Stomach (tissue), 8 donors: ENCODE measurements at regions not wholly inside any gene's neighbourhood (a gene's known extent, or its start where the extent isn't known, plus 50 kb on each side); places are given as distances from the start of the nearest gene placed in this dataset.

Experiments used
- DNase-seq, 2 donors: peaks; one replicate each; pipeline versions ENCODE4 v3.0.0 to v3.0.0-alpha.2; 2013 to 2019
- H3K27ac ChIP-seq, 5 donors: fragments of 200-600 bp in 4 of 5; sonication (generic) in 4 of 5; one replicate each; pipeline ENCODE4 v1.5.1; 2013 to 2019; ENCODE audit warnings: mild to moderate bottlenecking in 1 of 5, moderate library complexity in 1 of 5
- H3K27me3 ChIP-seq, 3 donors: fragments of 200-600 bp; sonication (generic); one replicate each; pipeline ENCODE4 v1.5.1; 2017 to 2019; ENCODE audit warnings: mixed run types in 1 of 3
- H3K36me3 ChIP-seq, 4 donors: fragments of 200-600 bp; sonication (generic); 1 replicate in 3 of 4; 2 replicates in 1 of 4; pipeline ENCODE4 v1.5.1; 2016 to 2019
- H3K4me1 ChIP-seq, 4 donors: fragments of 200-600 bp; sonication (generic); one replicate each; pipeline ENCODE4 v1.5.1; 2016 to 2019
- H3K4me3 ChIP-seq, 4 donors: fragments of 200-600 bp; sonication (generic) in 3 of 4; one replicate each; pipeline ENCODE4 v1.5.1; 2016 to 2019; ENCODE audit warnings: mild to moderate bottlenecking in 1 of 4
- H3K9me3 ChIP-seq, 4 donors: fragments of 200-600 bp; sonication (generic); one replicate each; pipeline ENCODE4 v1.5.1; 2016 to 2019
- CTCF ChIP-seq, 7 experiments: fragments of 450-650 bp in 4 of 7; fragments of 200-600 bp in 3 of 7; sonication (generic) in 3 of 7; IDR thresholded peaks; one replicate each; pipeline ENCODE4 v1.5.1; 2016 to 2019; ENCODE audit warnings: antibody characterized with exemption in 7 of 7, control low read depth in 2 of 7, mild to moderate bottlenecking in 1 of 7
- EP300 ChIP-seq: sonication (generic); formaldehyde crosslinking; IDR thresholded peaks from one replicate; pipeline ENCODE4 v1.6.1; 2017; ENCODE audit warnings: antibody characterized with exemption
- POLR2A ChIP-seq, 4 donors: fragments of 450-650 bp; IDR thresholded peaks; one replicate each; pipeline ENCODE4 v1.6.1; 2016; ENCODE audit warnings: antibody characterized with exemption in 4 of 4, control low read depth in 2 of 4, mild to moderate bottlenecking in 1 of 4, moderate library complexity in 1 of 4
- POLR2AphosphoS5 ChIP-seq, 3 donors: sonication (generic); formaldehyde crosslinking; IDR thresholded peaks; one replicate each; pipeline ENCODE4 v1.6.1; 2016; ENCODE audit warnings: antibody characterized with exemption in 3 of 3
- WGBS, 5 donors: extraction: QIAGEN DNeasy Blood & Tissue Kit in 3 of 5; methylation state at CpG; one replicate each; pipeline versions ENCODE4 v1.1.5 to v1.1.7; 2013 to 2018; 5-methylcytosine and 5-hydroxymethylcytosine counted together
- intact Hi-C: fragments of 100-400 bp; cut with DNase I; formaldehyde crosslinking; loops from one replicate; pipeline ENCODE4 v1.15.1; 2023; ENCODE audit warnings: low total_unique reads
- donor health status: healthy with polysubstance abuse.
- donor health status: Bipolar disorder and iron deficiency.
- donor health status: healthy.

DNA sequence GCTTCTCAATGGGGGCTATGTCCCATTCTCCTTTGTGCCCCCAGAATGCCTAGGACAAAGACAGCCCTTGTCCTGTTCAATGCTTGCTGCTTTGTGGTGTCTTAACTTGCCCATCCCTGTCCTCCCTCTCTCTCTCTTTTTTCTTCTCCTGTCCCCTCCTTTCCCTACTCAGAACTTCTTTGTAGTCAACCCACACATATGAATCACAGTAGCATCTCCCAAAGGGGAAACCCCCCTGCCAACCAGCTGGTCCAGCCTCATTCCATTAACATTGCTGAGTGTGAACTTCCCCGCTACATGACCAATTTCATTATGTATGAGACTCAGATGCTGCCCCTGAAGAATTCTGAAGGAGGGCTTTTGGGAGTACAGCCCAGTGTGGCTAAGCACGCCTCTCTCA, 408.3 kb downstream of the ENC1 start:
- 88 to 95% (median 93%) methylated on average over 2 of the region's 2 CpGs for WGBS, 5 donors
- no peaks in the 10 kb centered on the region for H3K27me3 ChIP-seq
- H3K36me3 ChIP-seq, result no peaks in the 10 kb centered on the region
- intact Hi-C loops, result no loop called here
- H3K4me1 ChIP-seq, result no peaks in the 10 kb centered on the region
- TF ChIP-seq EP300 (no peak), CTCF (IDR thresholded peaks at IDR 0.05) (no peak), POLR2A (IDR thresholded peaks at IDR 0.05) (no peak), POLR2AphosphoS5 (IDR thresholded peaks at IDR 0.05) (no peak)
- no peak overlapping the region for H3K27ac ChIP-seq
- H3K4me3 ChIP-seq, result no peak overlapping the region
- no peak for DNase-seq
- no peaks in the 10 kb centered on the region for H3K9me3 ChIP-seq

DNA sequence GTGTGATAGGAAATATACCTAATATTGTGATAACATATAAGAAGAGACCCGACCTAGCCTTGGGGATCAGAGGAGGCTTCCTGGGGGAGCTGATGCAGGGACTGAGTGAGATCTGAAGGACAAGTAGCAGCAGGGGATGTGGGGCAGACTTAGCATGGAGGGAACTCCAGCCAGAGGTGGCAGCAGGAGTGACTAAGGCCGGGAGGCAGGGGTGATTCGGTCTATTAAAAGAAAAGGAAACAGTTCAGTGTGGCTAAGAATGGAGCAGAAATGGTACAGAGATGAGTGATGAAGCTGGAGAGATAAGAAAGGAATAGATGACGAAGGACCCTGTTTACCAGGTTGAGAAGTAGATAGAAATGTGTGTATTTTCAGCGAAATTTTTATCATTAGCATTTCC, 408.8 kb downstream of the ENC1 start:
- H3K4me1 ChIP-seq, result no peaks in the 10 kb centered on the region
- DNase-seq, result no peak
- TF ChIP-seq CTCF (IDR thresholded peaks at IDR 0.05) (no peak), POLR2A (IDR thresholded peaks at IDR 0.05) (no peak), POLR2AphosphoS5 (IDR thresholded peaks at IDR 0.05) (no peak), EP300 (no peak)
- H3K27me3 ChIP-seq, result no peaks in the 10 kb centered on the region
- no peaks in the 10 kb centered on the region for H3K36me3 ChIP-seq
- no peak overlapping the region for H3K27ac ChIP-seq
- WGBS, 5 donors, result 84 to 89% (median 87%) methylated on average over 5 of the region's 5 CpGs
- H3K4me3 ChIP-seq, result no peak overlapping the region
- no peaks in the 10 kb centered on the region for H3K9me3 ChIP-seq
- intact Hi-C loops, result no loop called here

- Histone ChIP-seq H3K27ac (no peak overlapping the region), H3K4me3 (no peak overlapping the region), H3K4me1 (no peaks in the 10 kb centered on the region), H3K36me3 (no peaks in the 10 kb centered on the region), H3K9me3 (no peaks in the 10 kb centered on the region), H3K27me3 (no peaks in the 10 kb centered on the region)
- intact Hi-C loops, result no loop called here
- peak in 1 of 2 donors; percentile 52 for DNase-seq
- TF ChIP-seq POLR2A (IDR thresholded peaks at IDR 0.05) (no peak), EP300 (no peak), POLR2AphosphoS5 (IDR thresholded peaks at IDR 0.05) (no peak), CTCF (IDR thresholded peaks at IDR 0.05) (no peak)
- 57 to 78% (median 71%) methylated on average over 4 of the region's 4 CpGs for WGBS, 5 donors
Observed at GRCh38 chr5:74226716-74227485, 413.6 kb downstream of the ENC1 start.

DNA sequence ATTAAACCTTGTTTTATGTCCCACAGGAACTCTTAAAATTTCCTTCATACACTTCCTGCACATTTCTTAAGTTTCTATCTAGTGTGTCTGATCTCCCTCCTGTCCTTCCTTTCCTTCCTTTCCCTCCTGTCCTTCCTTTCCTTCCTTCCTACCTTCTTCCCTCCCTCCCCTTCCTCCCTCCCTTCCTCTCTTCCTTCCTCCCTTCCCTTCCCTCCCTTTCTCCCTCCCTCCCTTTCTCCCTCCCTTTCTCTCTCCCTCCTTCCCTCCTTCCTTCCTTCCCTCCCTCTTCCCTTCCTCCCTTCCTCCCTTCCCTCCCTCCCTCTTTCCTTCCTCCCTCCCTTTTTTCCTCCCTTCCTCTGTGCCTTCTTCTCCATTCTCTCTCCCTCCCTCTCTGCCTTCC, 414.9 kb downstream of the ENC1 start:
- TF ChIP-seq CTCF (IDR thresholded peaks at IDR 0.05) (no peak), POLR2A (IDR thresholded peaks at IDR 0.05) (no peak), POLR2AphosphoS5 (IDR thresholded peaks at IDR 0.05) (no peak), EP300 (no peak)
- no peaks in the 10 kb centered on the region for H3K9me3 ChIP-seq
- H3K4me3 ChIP-seq, result no peak overlapping the region
- no peak for DNase-seq
- no peaks in the 10 kb centered on the region for H3K27me3 ChIP-seq
- H3K27ac ChIP-seq, result no peak overlapping the region
- H3K4me1 ChIP-seq, result no peaks in the 10 kb centered on the region
- intact Hi-C loops, result no loop called here
- no peaks in the 10 kb centered on the region for H3K36me3 ChIP-seq
